ENCODE measurements at regions not wholly inside any gene's neighbourhood (a gene's known extent, or its start where the extent isn't known, plus 50 kb on each side); places are given as distances from the start of the nearest gene placed in this dataset.

DNA sequence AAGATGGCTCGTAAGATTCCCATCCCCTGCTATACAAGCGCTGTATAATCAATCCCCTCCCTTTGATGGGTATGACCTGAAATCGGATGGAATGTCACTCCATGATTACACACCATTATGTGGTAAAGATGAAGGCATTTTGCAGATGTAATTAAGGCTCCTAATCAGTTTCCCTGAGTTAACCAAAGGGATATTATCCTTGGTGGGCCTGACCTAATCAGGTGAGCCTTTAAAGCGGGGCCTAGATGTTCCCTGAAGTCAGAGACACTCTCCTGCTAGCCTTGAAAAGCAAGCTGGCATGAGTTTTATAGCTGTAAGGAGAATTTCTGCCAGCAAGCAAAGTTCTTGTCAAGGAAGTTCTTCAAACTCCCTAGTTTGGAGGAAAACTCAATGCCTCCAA lies 223.8 kb upstream of the FN1 start:
- Histone ChIP-seq H3K9ac (no peak overlapping the region), H3K9me3 (ENCODE audit: low read depth) (no peaks in the 10 kb centered on the region), H3K79me2 (ENCODE audit: insufficient read depth) (no peaks in the 10 kb centered on the region), H3K27ac (peak overlapping the region; percentile 76), H3K9me2 (ENCODE audit: insufficient read depth) (no peaks in the 10 kb centered on the region), H4K20me1 (ENCODE audit: insufficient read depth) (no peaks in the 10 kb centered on the region), H2AFZ (no peak overlapping the region), H3K36me3 (ENCODE audit: low read depth) (no peaks in the 10 kb centered on the region), H3F3A (ENCODE audit: insufficient read depth) (peaks cover 60% of the 10 kb centered on the region), H3K4me1 (ENCODE audit: insufficient read depth) (peaks cover 66% of the 10 kb centered on the region), H3K27me3 (replicated peaks; ENCODE audit: insufficient read depth) (no peaks in the 10 kb centered on the region), H3K4me3 (no peak overlapping the region), H3K4me2 (ENCODE audit: unreplicated experiment) (no peak overlapping the region)
- no peak for DNase-seq
- no peak for TF ChIP-seq EZH2 (IDR thresholded peaks at IDR 0.05; ENCODE audit: insufficient read depth, poor library complexity, severe bottlenecking)
- TF ChIP-seq EZH2phosphoT487 (IDR thresholded peaks at IDR 0.05; ENCODE audit: insufficient read depth, low read depth) = no peak
- in situ Hi-C loops (cut with MboI) = no loop called here
- WGBS, 2 experiments (ENCODE audit: low coverage in 1 of 2, low lambda C conversion rate in 2 of 2, missing lambda C conversion rate in 2 of 2) = 98 to 100% methylated on average over 4 of the region's 4 CpGs

DNA sequence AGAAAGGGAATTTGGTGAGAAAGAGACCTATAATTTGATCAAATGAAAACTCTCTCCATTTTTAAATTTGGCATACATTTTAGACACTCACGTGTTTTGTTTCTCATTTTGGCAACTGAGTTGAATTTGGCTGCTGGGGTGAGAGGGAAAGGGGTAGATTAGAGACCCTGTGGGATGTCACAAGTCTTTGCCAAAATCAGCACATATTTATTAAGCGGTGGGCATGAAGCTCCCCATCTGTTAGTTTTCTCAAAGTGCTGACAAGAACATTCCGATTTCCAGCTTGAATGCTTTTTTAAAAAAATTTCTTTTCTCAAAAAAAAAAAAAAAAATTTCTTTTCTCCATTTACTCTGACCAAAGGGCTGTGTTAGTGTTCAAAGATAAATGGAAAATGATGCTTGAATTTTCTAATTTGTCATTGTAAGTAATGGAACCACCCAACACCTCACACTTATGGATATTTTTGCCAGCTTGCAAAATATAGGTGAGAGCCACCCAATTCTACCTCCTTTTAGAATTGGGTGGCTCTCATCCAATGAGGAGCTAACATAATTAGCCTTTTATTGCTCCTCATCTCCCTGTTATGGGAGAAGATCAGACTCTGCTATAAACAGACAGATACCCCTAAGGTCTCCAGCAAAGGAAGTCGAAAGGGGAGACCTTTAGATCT lies 222.9 kb upstream of the FN1 start:
- Histone ChIP-seq H3K9ac (peak overlapping the region; percentile 20), H3K36me3 (ENCODE audit: low read depth) (no peaks in the 10 kb centered on the region), H3K9me3 (ENCODE audit: low read depth) (no peaks in the 10 kb centered on the region), H3K27me3 (replicated peaks; ENCODE audit: insufficient read depth) (no peaks in the 10 kb centered on the region), H4K20me1 (ENCODE audit: insufficient read depth) (no peaks in the 10 kb centered on the region), H2AFZ (no peak overlapping the region), H3K4me2 (ENCODE audit: unreplicated experiment) (peak overlapping the region; percentile 48), H3K9me2 (ENCODE audit: insufficient read depth) (no peaks in the 10 kb centered on the region), H3F3A (ENCODE audit: insufficient read depth) (peaks cover 60% of the 10 kb centered on the region), H3K4me3 (no peak overlapping the region), H3K27ac (peak overlapping the region; percentile 76), H3K4me1 (ENCODE audit: insufficient read depth) (peaks cover 66% of the 10 kb centered on the region), H3K79me2 (ENCODE audit: insufficient read depth) (no peaks in the 10 kb centered on the region)
- 58 to 60% methylated on average over 4 of the region's 4 CpGs for WGBS, 2 experiments (ENCODE audit: low coverage in 1 of 2, low lambda C conversion rate in 2 of 2, missing lambda C conversion rate in 2 of 2)
- TF ChIP-seq EZH2 (IDR thresholded peaks at IDR 0.05; ENCODE audit: insufficient read depth, poor library complexity, severe bottlenecking) = no peak
- TF ChIP-seq EZH2phosphoT487 (IDR thresholded peaks at IDR 0.05; ENCODE audit: insufficient read depth, low read depth) = no peak
- in situ Hi-C loops (cut with MboI) = no loop called here
- no peak for DNase-seq

GRCh38 chr2:215657844-215658243 lies 222.0 kb upstream of the FN1 start:
- TF ChIP-seq EZH2phosphoT487 (IDR thresholded peaks at IDR 0.05; ENCODE audit: insufficient read depth, low read depth) = no peak
- TF ChIP-seq EZH2 (IDR thresholded peaks at IDR 0.05; ENCODE audit: insufficient read depth, poor library complexity, severe bottlenecking) = no peak
- peak overlapping the region; percentile 38 for H3K9ac ChIP-seq
- H4K20me1 ChIP-seq (ENCODE audit: insufficient read depth) = no peaks in the 10 kb centered on the region
- no peaks in the 10 kb centered on the region for H3K27me3 ChIP-seq (replicated peaks; ENCODE audit: insufficient read depth)
- H3K4me2 ChIP-seq (ENCODE audit: unreplicated experiment) = peak overlapping the region; percentile 48
- H3K79me2 ChIP-seq (ENCODE audit: insufficient read depth) = no peaks in the 10 kb centered on the region
- peak overlapping the region; percentile 76 for H3K27ac ChIP-seq
- WGBS, 2 experiments (ENCODE audit: low coverage in 1 of 2, low lambda C conversion rate in 2 of 2, missing lambda C conversion rate in 2 of 2) = 7 to 10% methylated on average over 5 of the region's 5 CpGs
- in situ Hi-C loops (cut with MboI) = no loop called here
- H2AFZ ChIP-seq = peak overlapping the region; percentile 15; the same call in 1 of the 2 replicates
- no peaks in the 10 kb centered on the region for H3K9me2 ChIP-seq (ENCODE audit: insufficient read depth)
- no peaks in the 10 kb centered on the region for H3K36me3 ChIP-seq (ENCODE audit: low read depth)
- H3F3A ChIP-seq (ENCODE audit: insufficient read depth) = peaks cover 63% of the 10 kb centered on the region
- no peaks in the 10 kb centered on the region for H3K9me3 ChIP-seq (ENCODE audit: low read depth)
- H3K4me1 ChIP-seq (ENCODE audit: insufficient read depth) = peaks cover 71% of the 10 kb centered on the region
- H3K4me3 ChIP-seq = no peak overlapping the region
- DNase-seq = peak; percentile 97

- in situ Hi-C loops (cut with MboI) = no loop called here
- Histone ChIP-seq H3F3A (ENCODE audit: insufficient read depth) (peaks cover 59% of the 10 kb centered on the region), H3K27ac (peak overlapping the region; percentile 82), H3K4me3 (peak overlapping the region; percentile 31), H4K20me1 (ENCODE audit: insufficient read depth) (no peaks in the 10 kb centered on the region), H3K4me2 (ENCODE audit: unreplicated experiment) (peak overlapping the region; percentile 57), H3K36me3 (ENCODE audit: low read depth) (no peaks in the 10 kb centered on the region), H3K27me3 (replicated peaks; ENCODE audit: insufficient read depth) (no peaks in the 10 kb centered on the region), H3K9ac (peak overlapping the region; percentile 48), H3K79me2 (ENCODE audit: insufficient read depth) (no peaks in the 10 kb centered on the region), H3K9me3 (ENCODE audit: low read depth) (no peaks in the 10 kb centered on the region), H3K4me1 (ENCODE audit: insufficient read depth) (peaks cover 61% of the 10 kb centered on the region), H2AFZ (no peak overlapping the region; the same call in 1 of the 2 replicates), H3K9me2 (ENCODE audit: insufficient read depth) (no peaks in the 10 kb centered on the region)
- TF ChIP-seq EZH2 (IDR thresholded peaks at IDR 0.05; ENCODE audit: insufficient read depth, poor library complexity, severe bottlenecking) (no peak), EZH2phosphoT487 (IDR thresholded peaks at IDR 0.05; ENCODE audit: insufficient read depth, low read depth) (no peak)
- DNase-seq = peak; percentile 92
- 3 to 4% methylated on average over 7 of the region's 7 CpGs for WGBS, 2 experiments (ENCODE audit: low coverage in 1 of 2, low lambda C conversion rate in 2 of 2, missing lambda C conversion rate in 2 of 2)
Measured at GRCh38 chr2:215654148-215654819, 218.4 kb upstream of the FN1 start.
